ENCODE measurements at regions not wholly inside any gene's neighbourhood (a gene's known extent, or its start where the extent isn't known, plus 50 kb on each side); places are given as distances from the start of the nearest gene placed in this dataset.

DNA sequence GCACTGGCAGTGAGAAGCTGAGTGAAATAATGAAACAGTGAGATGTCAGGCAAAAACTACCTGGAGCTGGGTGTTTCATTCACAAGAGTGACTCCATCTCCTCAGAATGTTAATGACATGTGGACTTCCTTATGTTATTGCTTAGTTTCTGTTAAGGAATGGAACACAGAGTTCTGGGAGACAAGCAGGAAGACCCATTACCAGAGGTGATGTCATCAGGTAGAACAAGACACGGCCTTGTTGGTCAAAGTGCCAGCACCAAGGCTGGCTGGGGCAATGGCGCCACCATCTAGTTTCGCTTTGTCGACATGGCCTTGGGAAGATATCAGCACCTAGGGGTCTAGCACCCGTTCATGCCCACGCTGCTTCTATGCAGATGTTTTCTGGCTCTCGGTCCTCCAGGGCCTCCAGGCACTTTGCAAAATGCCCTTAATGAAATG is 252.2 kb downstream of the FAM43A start:
- no peaks in the 10 kb centered on the region for H3K4me1 ChIP-seq (ENCODE audit: control insufficient read depth, insufficient read depth, low read length)
- no peak overlapping the region for H3K4me3 ChIP-seq (ENCODE audit: low read depth, low read length)
- H3K36me3 ChIP-seq (ENCODE audit: control insufficient read depth in 2 of 2, insufficient read depth in 1 of 2, low read length in 2 of 2): no peaks in the 10 kb centered on the region
- POLR2A ChIA-PET: no interaction called here
- TF ChIP-seq ZNF707 (tag by site-specific recombination; IDR thresholded peaks at IDR 0.05) (peak; percentile 52; the same call in 1 of the 2 replicates), ZNF433 (tag by site-specific recombination; IDR thresholded peaks at IDR 0.05; ENCODE audit: low read depth) (no peak), SCRT2 (tag by site-specific recombination; IDR thresholded peaks at IDR 0.05) (no peak)
- TF ChIP-seq, protein P1, sequence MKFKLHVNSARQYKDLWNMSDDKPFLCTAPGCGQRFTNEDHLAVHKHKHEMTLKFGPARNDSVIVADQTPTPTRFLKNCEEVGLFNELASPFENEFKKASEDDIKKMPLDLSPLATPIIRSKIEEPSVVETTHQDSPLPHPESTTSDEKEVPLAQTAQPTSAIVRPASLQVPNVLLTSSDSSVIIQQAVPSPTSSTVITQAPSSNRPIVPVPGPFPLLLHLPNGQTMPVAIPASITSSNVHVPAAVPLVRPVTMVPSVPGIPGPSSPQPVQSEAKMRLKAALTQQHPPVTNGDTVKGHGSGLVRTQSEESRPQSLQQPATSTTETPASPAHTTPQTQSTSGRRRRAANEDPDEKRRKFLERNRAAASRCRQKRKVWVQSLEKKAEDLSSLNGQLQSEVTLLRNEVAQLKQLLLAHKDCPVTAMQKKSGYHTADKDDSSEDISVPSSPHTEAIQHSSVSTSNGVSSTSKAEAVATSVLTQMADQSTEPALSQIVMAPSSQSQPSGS (tag by site-specific recombination; IDR thresholded peaks at IDR 0.05; ENCODE audit: low read depth): peak; percentile 41
- CTCF ChIA-PET: no interaction called here
- no peak overlapping the region for H3K27ac ChIP-seq (ENCODE audit: extremely low read depth, low read depth, low read length)
- H3K9me3 ChIP-seq (ENCODE audit: control insufficient read depth, insufficient read depth, low read depth, low read length): no peaks in the 10 kb centered on the region

DNA sequence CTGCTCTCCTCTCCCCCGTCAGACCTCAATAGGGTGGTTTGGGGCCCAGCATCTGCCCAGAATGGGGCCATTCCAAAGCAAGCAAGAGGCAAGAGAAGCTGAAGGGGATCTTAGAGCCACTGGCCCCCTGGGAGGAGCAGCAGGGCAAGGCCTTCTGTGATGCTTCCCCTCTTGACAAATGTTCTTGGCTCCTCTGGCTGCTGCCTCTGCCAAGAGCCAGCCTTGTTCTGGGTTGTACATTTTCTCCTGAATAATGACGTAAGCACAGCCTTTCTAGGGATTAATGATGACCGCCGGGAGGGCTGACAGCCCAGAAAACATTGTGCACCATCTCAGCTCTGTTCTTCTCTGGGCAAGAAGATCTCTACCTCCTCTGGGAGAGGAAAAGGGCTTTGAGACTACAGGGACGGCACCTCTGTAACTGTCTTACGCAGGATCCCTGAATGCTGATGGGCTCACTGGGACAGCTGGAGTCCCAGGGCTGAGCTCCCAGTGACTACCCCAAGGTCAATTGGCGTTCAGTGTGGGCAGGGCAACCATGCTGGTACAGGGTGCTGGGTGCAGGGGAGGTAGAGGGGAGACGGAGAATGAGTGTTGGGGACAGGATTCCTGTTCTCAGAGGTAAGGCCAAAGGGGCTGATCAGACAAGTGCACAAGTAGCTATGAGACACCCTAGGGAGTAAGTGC is 253.3 kb downstream of the FAM43A start:
- ChIA-PET CTCF (no interaction called here), POLR2A (no interaction called here)
- H3K27ac ChIP-seq (ENCODE audit: extremely low read depth, low read depth, low read length): no peak overlapping the region
- no peak for TF ChIP-seq ZNF600 (tag by site-specific recombination; IDR thresholded peaks at IDR 0.05)
- no peak for TF ChIP-seq OSR2 (tag by site-specific recombination; IDR thresholded peaks at IDR 0.05)
- TF ChIP-seq ZNF629 (tag by site-specific recombination; IDR thresholded peaks at IDR 0.05): no peak
- TF ChIP-seq BCL11A (tag by site-specific recombination; IDR thresholded peaks at IDR 0.05; ENCODE audit: low read depth): no peak
- TF ChIP-seq ZNF221 (tag by site-specific recombination; IDR thresholded peaks at IDR 0.05; ENCODE audit: borderline replicate concordance): no peak
- no peak for TF ChIP-seq TCF7L2 (IDR thresholded peaks at IDR 0.05; ENCODE audit: borderline replicate concordance, low read depth, low read length)
- no peak overlapping the region for H3K4me3 ChIP-seq (ENCODE audit: low read depth, low read length)
- no peaks in the 10 kb centered on the region for H3K4me1 ChIP-seq (ENCODE audit: control insufficient read depth, insufficient read depth, low read length)
- no peaks in the 10 kb centered on the region for H3K9me3 ChIP-seq (ENCODE audit: control insufficient read depth, insufficient read depth, low read depth, low read length)
- no peaks in the 10 kb centered on the region for H3K36me3 ChIP-seq (ENCODE audit: control insufficient read depth in 2 of 2, insufficient read depth in 1 of 2, low read length in 2 of 2)

DNA sequence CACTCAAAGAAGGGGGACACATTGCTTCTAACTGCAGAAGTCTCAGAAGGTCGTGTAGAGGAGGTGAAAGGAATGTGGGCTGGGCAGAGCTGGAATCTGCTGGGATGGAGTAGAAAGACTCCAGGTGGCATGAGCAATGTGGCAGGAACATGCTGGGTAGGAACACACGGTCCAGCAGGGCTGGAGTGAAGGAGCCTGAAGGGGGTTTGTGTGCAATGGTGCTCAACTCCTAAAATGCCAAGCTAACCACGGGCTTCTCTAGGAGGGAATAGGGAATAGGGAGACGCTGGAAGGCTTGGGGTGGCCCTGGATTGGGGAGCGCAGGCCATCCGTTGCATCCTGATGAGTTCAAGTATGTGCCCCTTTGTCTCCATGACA is 253.8 kb downstream of the FAM43A start:
- no peaks in the 10 kb centered on the region for H3K36me3 ChIP-seq (ENCODE audit: control insufficient read depth in 2 of 2, insufficient read depth in 1 of 2, low read length in 2 of 2)
- no peaks in the 10 kb centered on the region for H3K4me1 ChIP-seq (ENCODE audit: control insufficient read depth, insufficient read depth, low read length)
- TF ChIP-seq OVOL3 (tag by site-specific recombination; IDR thresholded peaks at IDR 0.05) (no peak), ZIC2 (tag by site-specific recombination; IDR thresholded peaks at IDR 0.05) (peak; percentile 41; the same call in 1 of the 2 replicates)
- H3K4me3 ChIP-seq (ENCODE audit: low read depth, low read length): no peak overlapping the region
- ChIA-PET CTCF (no interaction called here), POLR2A (no interaction called here)
- H3K9me3 ChIP-seq (ENCODE audit: control insufficient read depth, insufficient read depth, low read depth, low read length): no peaks in the 10 kb centered on the region
- H3K27ac ChIP-seq (ENCODE audit: extremely low read depth, low read depth, low read length): no peak overlapping the region

DNA sequence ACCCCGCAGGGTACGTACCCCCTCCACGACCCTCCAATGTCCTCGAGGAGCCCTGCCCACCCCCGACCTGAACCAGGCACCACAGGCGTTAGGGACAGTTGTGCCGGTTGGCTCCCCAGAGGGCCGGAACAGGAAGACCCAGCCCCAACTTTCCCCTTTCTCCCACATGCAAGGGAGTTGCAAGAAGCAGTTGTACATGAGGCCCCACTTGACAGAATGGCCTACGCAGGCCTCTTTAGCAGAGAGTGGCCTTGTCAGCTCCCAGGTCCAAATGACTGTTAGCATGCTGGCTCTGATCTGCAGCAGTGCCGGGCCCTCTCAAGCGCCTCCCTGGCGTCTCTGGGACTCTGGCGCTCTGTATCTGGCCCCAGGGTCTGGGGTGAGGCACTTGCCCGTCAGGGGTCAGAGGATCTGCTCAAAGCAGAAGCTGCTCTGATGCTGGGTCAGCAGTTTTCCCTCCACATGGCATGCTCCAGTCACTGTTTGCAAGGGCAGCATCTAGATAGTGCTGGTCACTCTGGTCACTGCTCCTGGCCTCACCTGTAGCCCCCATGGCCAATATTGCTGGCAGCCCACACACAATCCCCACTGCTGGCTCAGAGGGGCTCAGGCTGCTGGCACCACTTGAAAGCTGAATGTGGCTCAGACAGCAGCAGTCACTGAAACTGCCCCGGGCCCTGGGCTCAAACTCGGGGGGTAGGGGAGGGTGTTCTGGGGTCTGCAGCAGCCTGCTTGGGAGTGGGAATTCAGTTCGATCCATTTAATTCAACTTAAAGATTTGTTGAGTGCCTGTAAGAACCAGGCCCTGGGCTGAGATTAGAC is 254.5 kb downstream of the FAM43A start:
- H3K4me3 ChIP-seq (ENCODE audit: low read depth, low read length): no peak overlapping the region
- H3K27ac ChIP-seq (ENCODE audit: extremely low read depth, low read depth, low read length): no peak overlapping the region
- H3K4me1 ChIP-seq (ENCODE audit: control insufficient read depth, insufficient read depth, low read length): no peaks in the 10 kb centered on the region
- CTCF ChIA-PET: no interaction called here
- POLR2A ChIA-PET: no interaction called here
- H3K36me3 ChIP-seq (ENCODE audit: control insufficient read depth in 2 of 2, insufficient read depth in 1 of 2, low read length in 2 of 2): no peaks in the 10 kb centered on the region
- no peaks in the 10 kb centered on the region for H3K9me3 ChIP-seq (ENCODE audit: control insufficient read depth, insufficient read depth, low read depth, low read length)
- TF ChIP-seq, protein P2, sequence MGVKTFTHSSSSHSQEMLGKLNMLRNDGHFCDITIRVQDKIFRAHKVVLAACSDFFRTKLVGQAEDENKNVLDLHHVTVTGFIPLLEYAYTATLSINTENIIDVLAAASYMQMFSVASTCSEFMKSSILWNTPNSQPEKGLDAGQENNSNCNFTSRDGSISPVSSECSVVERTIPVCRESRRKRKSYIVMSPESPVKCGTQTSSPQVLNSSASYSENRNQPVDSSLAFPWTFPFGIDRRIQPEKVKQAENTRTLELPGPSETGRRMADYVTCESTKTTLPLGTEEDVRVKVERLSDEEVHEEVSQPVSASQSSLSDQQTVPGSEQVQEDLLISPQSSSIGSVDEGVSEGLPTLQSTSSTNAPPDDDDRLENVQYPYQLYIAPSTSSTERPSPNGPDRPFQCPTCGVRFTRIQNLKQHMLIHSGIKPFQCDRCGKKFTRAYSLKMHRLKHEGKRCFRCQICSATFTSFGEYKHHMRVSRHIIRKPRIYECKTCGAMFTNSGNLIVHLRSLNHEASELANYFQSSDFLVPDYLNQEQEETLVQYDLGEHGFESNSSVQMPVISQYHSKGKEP (tag by site-specific recombination; IDR thresholded peaks at IDR 0.05): no peak
- no peak for TF ChIP-seq PRDM1 (tag by site-specific recombination; IDR thresholded peaks at IDR 0.05)
- no peak for TF ChIP-seq ZNF548 (tag by site-specific recombination; IDR thresholded peaks at IDR 0.05)
- TF ChIP-seq ZNF571 (tag by site-specific recombination; IDR thresholded peaks at IDR 0.05): no peak
- TF ChIP-seq ZNF133 (tag by site-specific recombination; IDR thresholded peaks at IDR 0.05): no peak
- no peak for TF ChIP-seq ZNF610 (tag by site-specific recombination; IDR thresholded peaks at IDR 0.05; ENCODE audit: borderline replicate concordance)
- no peak for TF ChIP-seq SALL2 (tag by site-specific recombination; IDR thresholded peaks at IDR 0.05; ENCODE audit: borderline replicate concordance)
- TF ChIP-seq ZNF335 (tag by site-specific recombination; conservative IDR thresholded peaks at IDR 0.05): no peak
- no peak for TF ChIP-seq ZNF37A (tag by site-specific recombination; IDR thresholded peaks at IDR 0.05)
- TF ChIP-seq ZNF324 (tag by site-specific recombination; IDR thresholded peaks at IDR 0.05): no peak
- no peak for TF ChIP-seq ZNF561 (tag by site-specific recombination; IDR thresholded peaks at IDR 0.05; ENCODE audit: borderline replicate concordance)
- no peak for TF ChIP-seq ZNF664 (tag by site-specific recombination; IDR thresholded peaks at IDR 0.05)
- TF ChIP-seq FEZF1 (tag by site-specific recombination; IDR thresholded peaks at IDR 0.05): no peak
